GM10847 (cell line): ENCODE measurements at regions not wholly inside any gene's neighbourhood (a gene's known extent, or its start where the extent isn't known, plus 50 kb on each side); places are given as distances from the start of the nearest gene placed in this dataset.

Experiments used
- POLR2A ChIP-seq: IDR thresholded peaks from 2 replicates; pipeline ENCODE4 v1.6.1; 2011; ENCODE audit not compliant: insufficient read length; ENCODE audit errors: extremely low read depth

DNA sequence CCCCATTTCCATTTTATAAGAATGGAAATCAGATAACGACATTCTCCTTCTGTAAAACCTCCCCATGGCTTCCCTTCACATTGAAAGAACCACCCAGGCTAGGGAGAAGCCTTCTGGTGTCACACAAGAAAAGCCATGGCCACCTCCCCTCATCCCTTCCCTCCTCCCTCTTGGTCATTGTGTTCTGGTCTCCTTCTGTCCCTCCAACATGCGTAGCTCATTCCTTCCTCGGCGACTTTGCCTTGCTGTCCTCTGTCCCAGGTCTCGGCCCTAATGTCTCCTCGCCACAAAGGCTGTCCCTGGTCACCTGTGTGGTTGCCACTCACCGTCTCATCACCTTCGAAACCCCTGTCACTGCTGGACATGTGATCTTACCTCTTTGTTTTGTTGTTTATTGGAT lies 193.9 kb downstream of the BCAS1 start:
- TF ChIP-seq POLR2A: no peak

DNA sequence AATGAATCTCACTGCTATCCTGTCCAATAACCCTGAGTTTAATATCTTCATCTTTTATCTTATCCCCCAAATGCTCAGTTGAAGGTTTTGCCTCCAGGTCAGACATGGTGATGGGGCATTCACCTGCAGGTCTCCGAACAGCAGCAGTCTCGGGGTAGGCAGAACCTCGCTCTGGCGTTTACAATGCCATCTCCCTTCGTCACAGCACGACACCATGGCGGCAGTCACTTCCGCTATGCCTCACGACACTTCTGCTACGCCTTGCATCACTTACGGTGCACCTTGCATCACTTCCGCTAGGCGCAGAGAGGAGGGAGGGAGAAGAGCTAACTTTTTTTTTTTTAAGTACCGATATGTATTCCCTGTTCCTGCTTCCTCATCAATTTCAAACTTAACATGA lies 194.9 kb downstream of the BCAS1 start:
- no peak for TF ChIP-seq POLR2A

DNA sequence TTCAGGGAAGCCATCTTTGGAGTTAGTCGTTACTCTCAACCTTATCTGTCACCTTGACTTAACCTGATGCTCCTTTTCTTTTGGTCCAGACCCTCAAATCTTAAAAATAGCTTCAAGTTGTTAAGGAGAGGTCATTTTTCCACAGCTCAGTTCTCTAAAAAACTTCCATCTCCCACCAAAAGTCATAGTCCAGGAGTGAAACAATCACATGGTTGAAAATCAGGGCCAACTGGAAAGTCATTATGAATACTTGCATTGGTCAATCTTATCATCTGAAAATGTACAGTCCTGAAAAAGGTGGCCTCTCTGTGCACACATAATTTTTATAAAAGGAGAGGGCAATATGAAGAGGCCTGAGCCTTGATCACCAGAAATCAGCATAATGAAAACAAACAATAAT lies 195.7 kb downstream of the BCAS1 start:
- TF ChIP-seq POLR2A: no peak

DNA sequence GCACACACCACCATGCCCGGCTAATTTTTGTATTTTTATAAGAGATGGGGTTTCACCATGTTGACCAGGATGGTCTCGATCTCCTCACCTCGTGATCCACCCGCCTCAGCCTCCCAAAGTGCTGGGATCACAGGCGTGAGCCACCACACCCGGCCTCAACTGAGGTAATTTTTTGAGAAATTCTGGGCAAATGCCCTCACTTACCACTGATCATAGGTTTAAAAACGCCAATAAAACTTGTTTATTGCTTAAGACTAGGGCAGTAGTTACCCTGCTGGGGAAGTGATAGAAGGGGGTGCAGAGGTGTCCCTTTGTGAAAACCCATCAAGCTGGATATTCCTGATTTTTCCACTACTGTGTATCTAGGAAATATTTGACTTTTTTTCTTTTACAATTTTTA lies 196.3 kb downstream of the BCAS1 start:
- no peak for TF ChIP-seq POLR2A

DNA sequence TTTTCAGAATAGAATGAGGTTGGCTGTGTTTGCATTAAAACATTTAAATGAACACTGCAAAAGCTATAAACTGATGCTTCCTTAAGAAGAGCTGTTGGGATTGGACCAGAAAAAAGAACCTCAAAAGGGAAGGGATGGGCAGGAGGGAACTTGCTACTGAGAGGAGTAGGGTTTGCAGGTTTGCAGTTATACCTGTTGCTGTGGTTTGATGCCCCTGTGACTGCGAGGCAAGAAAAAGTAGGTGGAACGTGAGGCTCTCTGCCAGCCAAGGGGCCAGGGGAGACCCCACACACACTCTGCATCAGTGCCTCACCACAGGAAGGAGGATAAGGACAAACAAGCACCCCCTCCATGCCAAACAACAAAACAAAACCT lies 197.2 kb downstream of the BCAS1 start:
- no peak for TF ChIP-seq POLR2A

DNA sequence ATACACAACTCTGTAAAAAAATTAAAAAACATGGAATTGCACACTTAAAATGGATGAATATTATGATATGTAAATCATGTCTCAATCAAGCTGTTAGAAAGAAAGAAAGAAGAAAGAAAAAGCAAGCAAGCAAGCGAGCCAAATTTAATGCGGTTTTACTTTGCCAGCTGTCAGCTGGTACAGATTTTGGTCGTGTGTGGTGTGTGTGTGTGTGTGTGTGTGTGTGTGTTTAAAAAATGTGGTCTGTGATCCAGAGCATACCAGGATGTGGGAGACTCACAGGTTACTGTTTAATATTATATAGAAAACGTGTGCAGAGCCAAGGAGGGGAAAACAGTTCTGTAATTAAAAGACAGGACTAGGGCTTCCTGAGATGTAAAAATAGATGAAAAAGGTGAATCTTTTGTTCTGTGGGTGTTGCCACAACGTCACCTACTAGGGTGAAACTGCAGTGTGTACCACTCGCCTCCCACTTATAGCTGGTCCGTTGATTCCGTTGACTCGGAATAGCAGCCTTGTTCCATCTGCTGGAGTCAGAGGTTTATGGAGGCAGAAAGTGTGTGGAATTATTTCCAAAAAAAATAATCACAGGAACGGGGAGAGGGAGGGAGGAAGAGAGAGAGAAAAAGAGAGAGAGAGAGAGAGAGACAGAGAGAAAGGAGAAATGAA lies 197.7 kb downstream of the BCAS1 start:
- TF ChIP-seq POLR2A: no peak

DNA sequence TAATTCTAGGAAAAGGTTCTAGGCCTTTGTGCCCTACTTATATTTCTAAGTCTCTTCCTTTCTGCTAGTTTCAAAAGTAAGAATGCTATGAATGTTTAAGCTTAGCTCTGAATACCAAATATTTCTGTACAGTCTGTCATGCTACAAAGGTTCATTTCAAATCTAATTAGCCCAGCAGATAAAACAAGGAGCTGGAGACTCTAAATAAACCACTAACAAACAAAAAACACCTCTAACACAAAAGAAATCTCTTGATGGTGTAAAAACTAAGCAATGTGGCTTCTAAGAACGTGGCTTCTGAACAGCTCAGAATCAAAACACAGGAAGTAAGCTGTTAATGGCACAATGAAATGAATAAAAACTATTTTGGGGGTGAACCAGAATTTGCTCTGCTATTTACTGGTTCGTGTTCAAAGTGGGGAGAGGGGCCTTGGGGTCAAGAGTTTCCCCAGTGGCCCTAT lies 198.3 kb downstream of the BCAS1 start:
- no peak for TF ChIP-seq POLR2A

DNA sequence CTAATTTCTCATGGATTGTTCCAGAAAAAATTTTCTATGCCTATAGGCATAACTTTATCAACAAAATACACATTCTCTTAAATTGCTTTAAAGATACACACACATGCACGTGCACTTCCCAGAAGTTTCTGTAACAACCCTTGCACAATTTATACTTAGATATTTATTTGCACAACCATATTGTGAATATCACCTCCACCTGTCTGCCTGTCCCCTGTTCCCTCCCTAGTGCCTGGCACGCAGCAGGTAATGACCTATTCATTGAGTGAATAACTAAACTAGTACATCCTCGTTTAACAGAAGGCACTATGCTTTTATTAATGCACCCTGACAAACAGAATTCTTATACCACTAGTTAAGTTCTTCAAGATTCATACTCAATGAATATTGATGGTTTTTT lies 198.9 kb downstream of the BCAS1 start:
- TF ChIP-seq POLR2A: no peak

DNA sequence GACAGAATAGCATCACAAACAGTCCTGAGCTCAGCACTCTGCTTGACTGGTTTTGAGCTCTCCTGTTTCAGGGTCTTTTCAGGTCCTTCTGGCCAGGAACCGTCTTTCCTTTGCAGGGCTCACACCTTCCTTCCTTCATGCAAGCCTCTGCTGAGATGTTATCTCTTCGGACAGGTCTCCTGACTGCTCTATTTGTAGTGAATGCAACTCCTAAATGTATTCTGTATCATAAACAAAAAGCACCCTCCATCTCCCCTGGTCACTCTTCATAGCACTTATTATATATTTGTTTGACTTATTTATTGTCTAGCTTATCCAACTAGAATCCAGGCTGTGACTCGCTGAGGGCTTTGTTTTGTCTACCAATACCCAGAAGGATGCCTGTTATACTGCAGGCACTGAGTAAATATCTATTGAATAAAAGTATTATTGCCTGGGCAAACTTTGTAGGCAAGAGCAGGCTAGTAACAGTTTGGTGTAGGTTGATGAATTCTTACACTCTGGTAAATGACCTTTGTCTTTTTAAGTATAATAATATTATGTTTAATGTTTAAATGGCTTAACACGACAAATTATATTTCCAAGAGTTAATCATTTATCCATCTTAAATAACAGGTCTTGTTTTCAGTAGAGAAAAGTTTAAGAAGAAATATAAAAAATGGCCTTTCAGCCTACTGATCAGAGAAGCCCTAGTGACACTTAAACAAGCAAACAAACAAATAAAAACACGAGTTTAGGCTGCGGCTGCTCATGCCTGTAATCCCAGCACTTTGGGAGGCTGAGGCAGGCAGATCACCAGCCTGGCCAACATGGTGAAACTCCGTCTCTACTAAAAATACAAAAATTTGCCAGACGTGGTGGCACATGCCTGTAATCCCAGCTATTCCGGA lies 199.7 kb downstream of the BCAS1 start:
- TF ChIP-seq POLR2A: no peak

DNA sequence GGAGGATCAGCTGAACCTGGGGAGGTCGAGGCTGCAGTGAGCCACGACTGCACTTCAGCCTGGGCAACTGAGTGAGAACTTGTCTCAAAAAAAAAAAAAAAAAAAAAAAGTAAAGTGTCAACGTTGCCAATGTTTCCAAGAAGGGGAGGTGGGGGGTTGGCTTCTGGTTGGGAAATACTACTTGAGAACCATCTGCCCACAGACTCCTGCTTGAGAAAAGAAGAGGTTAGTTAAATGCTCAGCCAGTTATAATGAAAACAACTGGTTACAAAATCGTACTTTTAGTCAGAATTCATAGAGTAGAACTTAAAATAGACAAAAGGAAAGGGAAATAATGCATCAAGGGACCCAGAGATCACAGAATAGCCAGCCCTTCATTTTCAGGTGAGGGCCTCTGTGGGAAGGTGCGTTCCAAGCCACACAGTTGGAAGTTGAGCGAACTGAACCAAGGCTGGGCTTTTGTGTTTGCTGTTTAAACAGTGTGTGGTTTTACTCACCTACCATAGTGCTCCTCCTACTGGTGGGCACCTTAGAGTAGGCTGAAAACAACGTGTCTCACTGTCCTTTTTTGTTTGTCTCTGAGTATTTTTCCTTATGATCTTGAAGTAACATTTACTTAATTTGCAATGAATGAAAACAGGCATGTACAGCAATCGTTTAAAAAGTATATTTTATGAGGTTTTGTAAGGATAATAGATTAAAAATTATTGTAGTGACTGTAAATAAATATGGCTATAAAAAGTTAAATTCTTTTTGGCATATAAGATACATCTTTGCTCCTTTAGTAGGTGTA lies 200.7 kb downstream of the BCAS1 start:
- no peak for TF ChIP-seq POLR2A

DNA sequence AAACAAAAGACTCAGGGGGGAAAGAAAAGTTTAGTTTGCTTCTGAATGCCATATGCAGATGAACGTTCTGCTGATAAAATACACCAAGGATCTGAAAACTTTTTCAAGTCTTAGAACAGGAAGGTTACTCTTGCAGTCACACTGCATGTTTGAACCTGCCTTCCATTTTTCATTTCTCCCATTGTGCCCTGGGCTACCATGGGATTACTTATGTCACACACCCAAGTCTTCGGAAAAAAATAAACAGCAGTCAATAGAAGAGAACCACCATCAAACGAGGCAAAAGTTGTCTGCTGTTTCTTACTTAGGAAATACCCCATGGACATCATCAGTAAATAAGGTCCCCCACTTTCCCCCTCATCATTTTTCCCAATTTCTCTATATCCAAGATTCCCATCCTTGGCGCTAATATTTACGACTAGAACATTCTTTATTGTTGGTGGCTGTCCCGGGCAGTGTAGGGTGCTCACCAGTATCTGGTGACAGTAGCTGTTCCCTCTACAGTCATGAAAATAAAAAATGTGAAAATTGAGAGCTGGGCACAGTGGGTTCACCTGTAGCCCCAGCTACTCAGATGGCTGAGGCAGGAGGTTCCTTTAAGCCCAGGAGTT lies 202.5 kb downstream of the BCAS1 start:
- no peak for TF ChIP-seq POLR2A

DNA sequence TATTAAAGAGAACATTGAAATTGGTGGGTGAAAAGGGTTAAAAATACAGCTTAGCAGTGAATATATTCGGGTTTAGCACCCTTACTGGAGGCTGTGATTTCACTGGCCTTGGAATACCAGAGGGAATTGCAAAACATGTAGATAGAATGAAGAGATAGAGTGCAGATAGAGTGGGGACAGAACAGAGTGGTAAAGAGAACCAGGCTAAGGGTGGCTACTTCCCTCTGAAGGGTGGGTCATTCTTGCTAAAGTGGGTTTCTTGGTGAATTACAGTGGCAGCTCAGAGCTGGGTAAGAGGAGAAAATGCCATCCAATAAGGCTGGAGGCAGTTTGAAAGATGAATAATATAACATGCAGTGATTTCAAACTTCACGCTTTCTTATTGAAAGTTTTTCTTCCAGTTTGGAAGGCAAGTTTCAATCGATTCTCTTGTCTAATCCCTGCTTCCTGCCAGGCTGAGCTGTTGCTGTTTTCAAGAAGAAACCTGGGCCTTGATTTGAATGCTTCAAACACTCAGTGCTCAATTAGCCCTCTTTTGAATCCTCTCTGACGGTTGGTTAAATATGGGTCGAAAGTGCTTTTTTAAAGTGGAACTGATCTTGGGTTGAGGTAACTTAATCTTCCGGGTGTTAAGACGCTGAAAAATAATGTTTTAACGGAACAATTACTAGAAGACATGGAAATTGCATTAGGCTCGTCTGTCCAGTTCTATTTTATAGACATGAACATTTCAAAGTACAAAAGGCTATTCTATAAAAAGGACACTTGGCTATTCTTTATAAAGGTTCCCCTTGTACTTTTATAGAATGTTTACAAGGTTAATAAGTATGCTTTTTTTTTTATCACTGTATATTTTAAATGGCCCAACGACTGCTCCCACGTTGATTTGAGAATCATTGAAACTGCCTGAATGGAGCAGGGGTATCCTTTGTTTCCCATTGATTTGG lies 203.3 kb downstream of the BCAS1 start:
- TF ChIP-seq POLR2A: no peak

DNA sequence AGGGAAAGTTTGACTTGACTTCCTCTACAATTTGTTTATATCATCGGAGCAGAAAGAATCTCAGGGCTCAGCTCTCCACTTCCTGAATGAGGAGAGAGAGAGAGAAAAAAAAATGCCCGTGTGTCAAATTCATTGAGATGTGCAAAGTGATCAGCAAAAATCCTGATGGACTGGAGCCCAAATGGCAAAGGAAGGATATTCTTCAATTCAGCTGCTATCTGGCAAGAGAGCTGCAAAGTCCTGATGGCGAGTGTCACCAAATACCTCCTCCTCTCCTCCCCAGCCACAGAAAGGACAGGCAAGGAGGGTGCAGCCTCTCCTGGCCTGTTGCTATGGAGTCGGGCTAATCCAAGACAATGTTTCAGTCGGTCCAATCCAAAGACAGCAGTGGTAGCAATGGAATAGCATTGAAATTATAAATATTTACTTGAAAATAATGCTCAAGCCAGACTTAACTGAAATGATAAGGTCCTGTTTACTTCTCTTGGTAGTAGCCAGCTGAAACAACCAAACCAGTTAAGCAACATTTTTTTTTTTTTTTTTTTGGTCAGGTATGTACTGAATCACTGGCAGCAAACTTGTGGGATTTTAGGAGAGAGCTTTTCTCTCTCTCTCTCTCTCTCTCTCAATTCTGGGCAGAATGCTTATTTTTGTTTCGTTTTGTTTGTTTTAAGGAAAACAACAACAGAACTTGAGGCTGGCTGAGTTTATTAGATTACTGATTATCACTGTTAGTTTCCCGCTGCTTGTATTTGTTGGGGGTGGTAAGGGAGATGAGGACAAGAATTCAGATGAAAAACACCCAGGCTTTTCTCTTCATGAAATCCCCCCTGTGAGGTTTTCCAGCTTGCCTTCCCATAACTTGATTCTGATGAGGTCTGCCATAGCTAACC lies 204.2 kb downstream of the BCAS1 start:
- TF ChIP-seq POLR2A: no peak
